SIG-M5 (cell line): ENCODE measurements at regions not wholly inside any gene's neighbourhood (a gene's known extent, or its start where the extent isn't known, plus 50 kb on each side); places are given as distances from the start of the nearest gene placed in this dataset.

ENCODE experiments used
- DNase-seq: peaks from one replicate; lab custom pipeline; 2025; lab: John Stamatoyannopoulos, UW

DNA sequence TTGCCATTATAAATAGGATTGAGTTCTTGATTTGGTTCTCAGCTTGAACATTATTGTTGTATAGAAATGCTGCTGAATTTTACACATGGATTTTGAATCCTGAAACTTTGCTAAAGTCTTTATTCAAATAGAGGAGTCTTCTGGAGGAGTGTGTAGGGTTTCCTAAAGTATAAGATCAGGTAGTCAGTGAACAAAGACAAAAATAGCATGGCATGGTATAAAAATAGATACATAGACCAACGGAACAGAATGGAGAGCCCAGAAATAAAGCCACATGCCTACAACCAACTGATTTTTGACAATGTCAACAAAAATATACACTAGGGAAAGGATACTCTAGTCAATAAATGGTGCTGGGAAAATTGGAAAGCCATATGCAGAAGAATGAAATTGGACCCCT lies 740.1 kb downstream of the QKI start:
- no peak for DNase-seq

DNA sequence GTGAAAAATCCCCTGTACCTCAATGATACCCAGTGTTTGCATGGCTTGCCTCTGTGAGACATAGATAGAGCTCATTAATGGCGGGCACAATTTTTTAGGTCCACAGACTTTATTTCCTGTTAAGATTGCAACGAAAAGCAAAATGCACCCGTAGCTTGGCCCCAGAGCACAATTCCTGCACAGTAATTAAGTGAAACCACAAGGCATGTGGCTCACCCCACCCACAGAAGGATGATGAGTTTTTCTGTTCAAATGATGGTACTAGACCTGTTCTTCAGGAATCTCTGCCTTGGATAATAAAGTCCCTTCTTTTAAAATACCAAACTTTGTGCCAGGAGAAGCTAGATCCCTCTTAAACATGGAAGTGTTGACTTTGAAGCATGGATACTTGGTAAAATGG lies 738.1 kb downstream of the QKI start:
- DNase-seq = no peak

- DNase-seq = no peak
Measured at GRCh38 chr6:164151161-164152120, 736.9 kb downstream of the QKI start.

GRCh38 chr6:164150232-164150631 lies 735.7 kb downstream of the QKI start:
- DNase-seq = no peak

GRCh38 chr6:164148788-164149187 lies 734.3 kb downstream of the QKI start:
- no peak for DNase-seq

GRCh38 chr6:164144316-164144715 lies 729.8 kb downstream of the QKI start:
- DNase-seq = no peak

DNA sequence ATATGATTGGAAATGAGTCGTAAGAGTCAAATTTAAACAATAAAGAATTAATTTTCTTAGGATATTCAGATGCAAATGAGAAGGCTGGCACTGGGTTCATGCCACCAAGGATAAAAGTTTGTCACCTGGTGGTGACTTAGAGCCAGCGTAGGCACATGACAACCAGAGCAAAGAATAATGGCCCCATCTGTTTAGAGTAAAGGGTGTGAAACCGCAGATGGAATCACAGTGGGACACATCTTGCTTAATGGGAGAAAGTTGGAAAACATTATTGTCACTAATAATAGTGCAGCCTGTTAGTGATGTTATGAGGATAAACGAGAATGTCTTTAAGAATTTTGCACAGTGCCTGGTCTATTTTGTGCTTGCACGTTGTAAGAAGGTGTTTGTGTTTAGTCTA lies 727.8 kb downstream of the QKI start:
- DNase-seq = no peak

GRCh38 chr6:164135511-164136132 lies 721.1 kb downstream of the QKI start:
- DNase-seq = no peak

- no peak for DNase-seq
Measured at GRCh38 chr6:164133095-164133494, 718.6 kb downstream of the QKI start.

GRCh38 chr6:164130585-164130984 lies 716.1 kb downstream of the QKI start:
- no peak for DNase-seq

GRCh38 chr6:164130151-164130550 lies 715.6 kb downstream of the QKI start:
- no peak for DNase-seq

GRCh38 chr6:164129218-164129617 lies 714.7 kb downstream of the QKI start:
- no peak for DNase-seq

- DNase-seq = no peak
Measured at GRCh38 chr6:164128101-164128500, 713.6 kb downstream of the QKI start.

DNA sequence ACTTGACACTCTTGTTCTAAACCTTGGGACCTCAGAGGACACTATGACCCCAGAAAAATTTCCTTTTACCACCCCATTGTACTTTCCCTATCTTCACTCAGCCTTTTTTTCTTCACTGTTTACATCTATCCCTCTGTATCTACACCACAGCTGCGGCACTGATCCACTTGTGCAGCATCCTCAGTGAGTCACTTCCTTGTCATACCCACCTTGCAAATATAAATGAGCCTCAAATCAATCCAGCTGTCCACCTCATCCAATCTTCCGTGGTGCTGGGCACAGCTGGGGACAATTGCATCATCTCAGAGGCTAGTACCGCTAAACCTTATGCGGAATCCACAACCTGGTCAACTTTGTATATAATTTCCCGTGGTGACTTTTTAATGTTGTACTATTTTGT lies 710.5 kb downstream of the QKI start:
- no peak for DNase-seq

DNA sequence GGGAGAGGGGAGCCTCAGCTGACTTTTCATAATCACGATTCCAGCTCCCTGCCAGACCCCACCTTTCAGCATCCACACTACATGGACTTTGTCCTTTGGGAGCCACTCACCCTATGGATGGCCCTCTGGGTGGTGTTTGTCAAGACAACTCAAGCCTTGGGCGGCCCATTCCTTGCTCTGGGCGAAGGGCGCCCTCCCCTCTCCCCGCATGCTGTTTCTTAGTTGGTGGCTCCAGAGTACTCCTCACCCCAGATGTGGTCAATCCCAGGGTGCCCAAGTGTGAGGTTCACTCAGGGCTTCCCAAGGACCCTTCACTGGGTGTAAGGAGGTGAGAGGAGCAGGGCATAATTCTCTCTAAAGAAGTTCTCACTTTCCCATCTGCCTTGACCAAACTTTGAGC lies 710.0 kb downstream of the QKI start:
- DNase-seq = no peak

DNA sequence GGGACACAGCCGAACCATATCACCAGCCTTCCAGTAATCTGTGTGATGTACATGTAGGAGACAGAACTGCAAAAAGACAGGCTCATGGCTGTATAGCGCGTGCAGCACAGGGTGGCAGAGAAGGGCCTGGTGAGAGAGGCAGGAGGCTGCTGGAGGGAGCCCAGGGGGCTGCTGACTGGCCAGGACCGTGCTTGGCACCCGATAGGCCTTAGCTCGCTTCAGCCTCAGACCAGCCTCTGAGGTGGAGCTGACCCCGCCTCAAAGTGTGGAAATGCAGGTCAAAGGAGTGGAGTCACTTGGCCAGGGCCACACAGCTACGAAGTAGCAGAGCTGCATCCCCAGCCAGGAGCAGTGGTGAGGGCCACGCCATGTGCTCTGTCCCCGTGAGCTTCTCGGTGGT lies 707.6 kb downstream of the QKI start:
- DNase-seq = no peak

- DNase-seq = no peak
Measured at GRCh38 chr6:164121527-164121926, 707.0 kb downstream of the QKI start.

DNA sequence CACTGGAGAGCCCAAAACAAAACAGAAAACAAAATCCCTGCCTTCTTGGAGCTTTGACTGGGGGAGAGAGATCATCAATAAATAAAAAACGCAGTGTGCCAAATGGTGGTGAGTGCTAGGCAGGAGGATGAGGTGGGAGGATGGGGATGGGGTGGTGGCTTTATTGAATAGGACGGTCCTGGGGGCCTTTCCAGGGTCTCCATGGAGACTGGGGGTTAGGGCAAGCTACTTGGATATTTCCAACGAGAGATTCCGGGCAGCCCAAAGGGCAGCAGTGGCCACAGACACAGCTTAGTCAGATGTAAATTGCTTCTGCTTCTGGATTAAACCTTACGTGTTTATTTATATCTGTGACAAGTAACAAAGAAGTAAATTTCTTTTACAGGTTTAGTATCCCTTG lies 700.1 kb downstream of the QKI start:
- DNase-seq = no peak

DNA sequence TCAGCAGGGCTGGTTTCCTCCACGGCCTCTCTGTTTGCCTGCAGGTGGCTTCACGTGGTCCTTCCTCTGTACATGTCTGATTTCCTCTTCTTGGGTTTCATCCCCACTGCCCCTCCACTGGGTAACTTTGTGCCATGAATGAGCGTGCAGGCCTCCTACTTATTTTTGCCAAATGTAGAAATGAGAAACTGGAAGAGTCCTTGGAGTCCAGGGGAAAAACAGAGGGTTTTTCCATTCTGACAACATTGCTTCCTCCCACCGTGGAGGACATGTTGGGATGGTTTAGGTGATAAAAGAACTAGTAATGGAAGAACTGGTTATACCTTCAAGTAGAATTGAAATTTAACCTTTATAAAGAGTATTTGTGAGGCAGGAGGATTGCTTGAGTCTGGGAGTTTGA lies 699.5 kb downstream of the QKI start:
- no peak for DNase-seq

DNA sequence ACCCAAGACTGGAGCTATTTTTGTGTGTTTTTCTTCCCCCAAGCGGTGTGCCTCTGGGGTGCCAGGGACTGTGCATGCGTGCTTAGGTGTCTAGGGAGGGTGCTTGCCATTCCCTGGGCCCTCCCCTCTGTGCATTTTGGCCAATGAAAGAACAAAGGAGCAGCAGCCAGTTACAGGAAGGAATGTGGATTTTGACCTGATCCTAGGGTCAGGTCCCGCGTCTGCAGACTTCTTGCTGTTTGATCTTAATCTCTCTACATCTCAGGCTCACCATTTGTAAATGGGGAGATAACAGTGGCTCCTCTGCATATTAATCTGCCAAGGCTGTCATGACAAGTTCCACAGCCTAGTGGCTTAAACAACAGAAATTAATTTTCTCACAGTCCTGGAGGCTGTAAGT lies 699.1 kb downstream of the QKI start:
- DNase-seq = no peak

DNA sequence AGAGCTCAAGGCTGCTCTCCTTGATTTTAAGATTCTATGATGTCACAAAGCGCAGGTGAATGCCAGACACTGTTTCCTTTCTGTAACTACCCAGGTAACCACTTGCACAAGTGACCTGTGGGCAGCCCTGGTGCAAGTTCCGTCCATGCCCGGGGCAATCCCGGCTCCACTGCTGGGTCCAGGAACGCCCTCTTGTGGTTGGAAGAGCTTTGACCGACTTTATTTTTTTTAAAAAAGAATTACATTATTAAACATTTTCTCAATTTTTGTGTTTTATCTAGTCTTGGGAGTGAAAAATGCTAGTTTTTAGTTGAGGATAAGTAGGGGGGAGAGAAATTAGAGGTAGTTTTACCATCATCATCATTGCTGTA lies 695.2 kb downstream of the QKI start:
- no peak for DNase-seq

- DNase-seq = no peak
Measured at GRCh38 chr6:164108869-164109769, 694.6 kb downstream of the QKI start.

- DNase-seq = no peak
Measured at GRCh38 chr6:164108092-164108491, 693.6 kb downstream of the QKI start.
